Stimulated activated CD4-positive, alpha-beta T cell treated with anti-CD3 and anti-CD28 coated beads, TNF-alpha, amount 100 ng/mL, for 4 hours (primary cell): ENCODE measurements at regions not wholly inside any gene's neighbourhood (a gene's known extent, or its start where the extent isn't known, plus 50 kb on each side); places are given as distances from the start of the nearest gene placed in this dataset.

Source experiments
- DNase-seq, 3 experiments: peaks; one replicate each; pipeline ENCODE4 v3.0.0-alpha.2; 2020; ENCODE audit warnings: low read depth in 3 of 3

GRCh38 chr2:21281791-21282514 lies 158.2 kb downstream of the TDRD15 start:
- DNase-seq, result no peak

- DNase-seq, result no peak
Observed at GRCh38 chr2:21282515-21282898, 158.7 kb downstream of the TDRD15 start.

- DNase-seq, result no peak
Observed at GRCh38 chr2:21288299-21288698, 164.5 kb downstream of the TDRD15 start.

GRCh38 chr2:21288739-21289520 lies 165.2 kb downstream of the TDRD15 start:
- DNase-seq, result no peak

- DNase-seq, result no peak
Observed at GRCh38 chr2:21289551-21289950, 165.8 kb downstream of the TDRD15 start.

GRCh38 chr2:21289989-21290388 lies 166.2 kb downstream of the TDRD15 start:
- no peak for DNase-seq

- no peak for DNase-seq
Observed at GRCh38 chr2:21291426-21291825, 167.7 kb downstream of the TDRD15 start.

GRCh38 chr2:21294446-21294845 lies 170.7 kb downstream of the TDRD15 start:
- DNase-seq, result no peak

GRCh38 chr2:21299411-21299810 lies 175.6 kb downstream of the TDRD15 start:
- DNase-seq, result no peak

- no peak for DNase-seq
Observed at GRCh38 chr2:21301871-21302455, 178.2 kb downstream of the TDRD15 start.

- DNase-seq, result no peak
Observed at GRCh38 chr2:21303876-21304275, 180.1 kb downstream of the TDRD15 start.

GRCh38 chr2:21305581-21305980 lies 181.8 kb downstream of the TDRD15 start:
- no peak for DNase-seq

GRCh38 chr2:21306235-21306634 lies 182.5 kb downstream of the TDRD15 start:
- DNase-seq, result no peak

- DNase-seq, result no peak
Observed at GRCh38 chr2:21307037-21307436, 183.3 kb downstream of the TDRD15 start.

- DNase-seq, result no peak
Observed at GRCh38 chr2:21310493-21310892, 186.7 kb downstream of the TDRD15 start.

GRCh38 chr2:21314322-21314835 lies 190.6 kb downstream of the TDRD15 start:
- DNase-seq, result no peak

- DNase-seq, result no peak
Observed at GRCh38 chr2:21317131-21317530, 193.4 kb downstream of the TDRD15 start.

GRCh38 chr2:21318263-21318662 lies 194.5 kb downstream of the TDRD15 start:
- DNase-seq, result no peak

- DNase-seq, result no peak
Observed at GRCh38 chr2:21326152-21326551, 202.4 kb downstream of the TDRD15 start.

GRCh38 chr2:21328177-21328576 lies 204.4 kb downstream of the TDRD15 start:
- DNase-seq, result no peak

GRCh38 chr2:21330786-21331391 lies 207.1 kb downstream of the TDRD15 start:
- no peak for DNase-seq
